ENCODE measurements at regions not wholly inside any gene's neighbourhood (a gene's known extent, or its start where the extent isn't known, plus 50 kb on each side); places are given as distances from the start of the nearest gene placed in this dataset.

DNA sequence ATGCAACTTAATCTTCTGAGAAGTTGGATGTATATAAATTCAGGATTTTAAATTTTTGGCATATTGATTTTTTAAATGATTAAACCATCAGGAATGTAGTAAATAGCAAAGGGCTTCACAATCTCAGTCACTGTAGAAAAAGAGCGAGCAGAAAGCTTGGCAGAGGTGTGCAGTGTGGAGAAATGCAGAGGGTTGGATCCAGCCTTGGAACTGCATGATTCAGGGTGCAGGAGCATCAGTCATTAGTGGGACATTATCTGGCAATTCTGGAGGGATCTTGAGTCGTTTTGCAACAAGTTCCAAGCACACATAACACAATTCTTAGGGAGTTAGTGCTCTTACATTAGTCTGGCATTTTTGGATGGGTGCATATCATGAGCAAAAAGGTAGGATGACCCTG is 267.9 kb downstream of the PLA2G4A start:
- TF ChIP-seq, protein P1, sequence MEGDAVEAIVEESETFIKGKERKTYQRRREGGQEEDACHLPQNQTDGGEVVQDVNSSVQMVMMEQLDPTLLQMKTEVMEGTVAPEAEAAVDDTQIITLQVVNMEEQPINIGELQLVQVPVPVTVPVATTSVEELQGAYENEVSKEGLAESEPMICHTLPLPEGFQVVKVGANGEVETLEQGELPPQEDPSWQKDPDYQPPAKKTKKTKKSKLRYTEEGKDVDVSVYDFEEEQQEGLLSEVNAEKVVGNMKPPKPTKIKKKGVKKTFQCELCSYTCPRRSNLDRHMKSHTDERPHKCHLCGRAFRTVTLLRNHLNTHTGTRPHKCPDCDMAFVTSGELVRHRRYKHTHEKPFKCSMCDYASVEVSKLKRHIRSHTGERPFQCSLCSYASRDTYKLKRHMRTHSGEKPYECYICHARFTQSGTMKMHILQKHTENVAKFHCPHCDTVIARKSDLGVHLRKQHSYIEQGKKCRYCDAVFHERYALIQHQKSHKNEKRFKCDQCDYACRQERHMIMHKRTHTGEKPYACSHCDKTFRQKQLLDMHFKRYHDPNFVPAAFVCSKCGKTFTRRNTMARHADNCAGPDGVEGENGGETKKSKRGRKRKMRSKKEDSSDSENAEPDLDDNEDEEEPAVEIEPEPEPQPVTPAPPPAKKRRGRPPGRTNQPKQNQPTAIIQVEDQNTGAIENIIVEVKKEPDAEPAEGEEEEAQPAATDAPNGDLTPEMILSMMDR (IDR thresholded peaks at IDR 0.05; ENCODE audit: insufficient read depth, missing control alignments) = no peak
- FAIRE-seq = no peak
- no peak for DNase-seq (ENCODE audit: insufficient read length, low spot score)

DNA sequence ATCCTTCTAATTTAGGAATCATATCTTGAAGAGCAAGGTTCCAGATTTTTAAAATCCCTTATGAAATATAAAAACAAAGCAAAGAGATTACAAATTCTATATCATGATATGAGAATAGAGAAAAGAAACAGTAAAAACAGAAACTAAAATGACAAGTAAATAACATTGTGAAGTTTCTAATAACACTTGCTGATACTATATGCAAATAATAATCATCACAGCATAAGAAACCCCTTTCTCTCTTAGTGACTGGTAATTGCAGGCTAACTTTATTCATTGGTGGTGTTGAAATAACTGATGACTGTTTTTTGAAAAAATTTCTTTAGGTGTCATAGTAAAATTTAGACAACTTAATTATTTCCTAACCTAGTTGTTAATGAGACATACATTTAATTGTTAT is 281.6 kb downstream of the PLA2G4A start:
- TF ChIP-seq, protein P1 (IDR thresholded peaks at IDR 0.05; ENCODE audit: insufficient read depth, missing control alignments) = no peak
- DNase-seq (ENCODE audit: insufficient read length, low spot score) (no peak), FAIRE-seq (peak; percentile 91)

DNA sequence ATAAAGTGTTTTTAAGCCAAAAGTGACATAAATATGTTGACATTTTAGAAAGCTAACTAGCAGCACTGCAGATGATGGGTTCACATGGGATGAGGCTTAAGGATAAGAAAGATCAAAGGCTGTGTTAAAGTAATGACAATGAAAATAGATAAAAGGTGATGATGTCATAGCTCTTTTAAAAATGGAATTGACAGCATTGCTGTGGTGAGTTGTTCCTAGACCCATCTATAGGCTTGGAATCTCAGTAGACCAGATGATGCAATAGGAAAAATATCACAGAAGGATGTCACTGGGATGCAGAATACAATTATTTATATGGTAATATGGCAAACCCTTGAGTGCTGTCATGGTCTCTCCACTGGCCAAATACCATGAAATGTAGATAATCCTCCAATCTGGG is 286.0 kb downstream of the PLA2G4A start:
- no peak for FAIRE-seq
- TF ChIP-seq, protein P1 (IDR thresholded peaks at IDR 0.05; ENCODE audit: insufficient read depth, missing control alignments) = no peak
- no peak for DNase-seq (ENCODE audit: insufficient read length, low spot score)

DNA sequence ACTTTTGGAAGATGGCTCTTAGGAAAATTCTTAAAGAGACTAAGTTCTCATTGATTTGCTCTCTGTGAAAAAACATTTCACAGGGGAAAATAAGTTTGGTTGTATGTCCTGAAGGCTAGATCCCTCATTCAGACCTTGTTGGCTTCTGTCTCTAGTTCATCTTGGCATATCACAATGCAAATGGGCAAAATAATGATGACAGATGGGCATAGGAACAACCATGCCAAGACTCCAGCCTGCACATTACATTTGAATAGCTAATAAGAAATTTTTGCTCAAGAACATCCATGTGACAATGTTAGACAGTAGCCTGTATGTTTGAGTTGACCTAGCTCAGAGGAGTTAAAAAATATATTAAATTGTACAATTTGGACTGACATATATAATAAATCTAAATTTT is 292.9 kb downstream of the PLA2G4A start:
- FAIRE-seq (peak; percentile 55), DNase-seq (ENCODE audit: insufficient read length, low spot score) (no peak)
- TF ChIP-seq, protein P1 (IDR thresholded peaks at IDR 0.05; ENCODE audit: insufficient read depth, missing control alignments) = no peak

DNA sequence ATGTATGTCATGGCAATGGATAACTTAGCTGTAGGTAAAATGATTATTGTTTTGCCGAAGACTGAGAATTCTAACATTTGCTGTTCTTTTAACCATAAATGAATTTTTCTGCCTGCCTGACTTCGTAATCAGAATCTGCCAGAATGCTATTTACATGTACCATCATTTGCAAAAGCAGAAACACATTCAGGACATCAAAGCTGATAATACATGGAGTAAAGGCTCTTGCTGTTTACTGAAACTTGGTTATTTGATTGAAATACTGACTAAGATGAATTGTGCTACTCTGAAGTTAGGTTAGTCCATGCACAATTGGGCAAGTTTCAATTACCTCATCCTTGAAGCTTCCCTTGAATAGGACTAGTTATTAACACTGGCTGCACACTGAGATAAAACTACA is 293.8 kb downstream of the PLA2G4A start:
- TF ChIP-seq, protein P1 (IDR thresholded peaks at IDR 0.05; ENCODE audit: insufficient read depth, missing control alignments) = no peak
- no peak for DNase-seq (ENCODE audit: insufficient read length, low spot score)
- FAIRE-seq = peak; percentile 29

DNA sequence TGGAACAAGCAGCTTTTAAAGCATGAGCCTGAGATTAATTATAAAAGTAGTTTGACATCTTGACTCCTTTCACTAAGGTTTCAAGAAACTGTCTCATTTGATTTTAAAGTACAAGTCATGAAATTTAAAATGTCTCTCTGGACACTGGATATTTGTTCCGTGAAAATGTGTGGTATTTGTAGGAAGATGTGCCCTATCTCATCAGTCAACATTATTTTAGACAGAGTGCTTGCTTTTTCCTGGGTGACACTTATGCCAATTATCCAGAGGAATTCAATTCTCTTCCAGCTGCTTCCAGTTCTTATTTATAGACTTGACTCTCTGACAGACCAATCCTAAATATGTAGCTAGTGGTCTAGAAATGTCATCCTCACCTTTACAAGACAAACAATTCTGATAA is 300.4 kb downstream of the PLA2G4A start:
- TF ChIP-seq, protein P1 (IDR thresholded peaks at IDR 0.05; ENCODE audit: insufficient read depth, missing control alignments) = no peak
- peak; percentile 67 for FAIRE-seq
- no peak for DNase-seq (ENCODE audit: insufficient read length, low spot score)

DNA sequence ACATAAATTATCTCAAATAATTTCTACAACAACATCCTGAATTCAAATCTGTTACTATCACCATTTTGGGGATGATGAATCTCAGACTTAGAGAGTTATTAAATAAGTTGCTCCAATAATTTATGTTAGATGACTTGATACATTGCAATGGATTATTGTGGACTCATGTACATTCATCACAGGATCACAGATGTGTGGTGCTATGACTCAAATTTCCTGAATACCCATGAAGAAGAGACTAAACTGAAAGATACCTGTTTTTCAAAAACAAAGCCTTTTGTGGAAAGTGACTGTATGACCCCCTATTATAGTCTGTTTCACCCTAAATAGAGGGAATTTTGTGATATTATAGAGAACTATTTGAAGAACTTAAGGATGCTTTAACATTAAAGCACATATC is 315.0 kb downstream of the PLA2G4A start:
- DNase-seq (ENCODE audit: insufficient read length, low spot score) = no peak
- TF ChIP-seq, protein P1 (IDR thresholded peaks at IDR 0.05; ENCODE audit: insufficient read depth, missing control alignments) = no peak
- peak; percentile 21 for FAIRE-seq

All from D721Med (cell line).